HG03039 (cell line): ENCODE measurements at regions not wholly inside any gene's neighbourhood (a gene's known extent, or its start where the extent isn't known, plus 50 kb on each side); places are given as distances from the start of the nearest gene placed in this dataset.
A peak's percentile ranks its signal among the peaks of the same experiment; 100 is the strongest.

Source experiments
- ATAC-seq: cut with Tn5 transposase; IDR thresholded peaks from one replicate; pipeline ENCODE4 v1.9.1; 2021; ENCODE audit warnings: mild to moderate bottlenecking, moderate library complexity; ENCODE audit not compliant: unreplicated experiment

- ATAC-seq: no peak
Measured at GRCh38 chr15:35168464-35168863, 83.4 kb upstream of the NANOGP8 start.

- no peak for ATAC-seq
Measured at GRCh38 chr15:35167675-35168074, 82.6 kb upstream of the NANOGP8 start.

- no peak for ATAC-seq
Measured at GRCh38 chr15:35166730-35167359, 81.8 kb upstream of the NANOGP8 start.

- no peak for ATAC-seq
Measured at GRCh38 chr15:35161694-35162093, 76.6 kb upstream of the NANOGP8 start.

GRCh38 chr15:35159170-35159569, 74.1 kb upstream of the NANOGP8 start:
- ATAC-seq: no peak

GRCh38 chr15:35151782-35152181, 66.7 kb upstream of the NANOGP8 start:
- no peak for ATAC-seq

GRCh38 chr15:35151381-35151780, 66.3 kb upstream of the NANOGP8 start:
- no peak for ATAC-seq

GRCh38 chr15:35150361-35150760, 65.3 kb upstream of the NANOGP8 start:
- no peak for ATAC-seq

- ATAC-seq: no peak
Measured at GRCh38 chr15:35145336-35145735, 60.2 kb upstream of the NANOGP8 start.

- ATAC-seq: no peak
Measured at GRCh38 chr15:35142578-35142977, 57.5 kb upstream of the NANOGP8 start.

- no peak for ATAC-seq
Measured at GRCh38 chr15:35141743-35142471, 56.8 kb upstream of the NANOGP8 start.

- ATAC-seq: no peak
Measured at GRCh38 chr15:35139822-35140221, 54.7 kb upstream of the NANOGP8 start.

- no peak for ATAC-seq
Measured at GRCh38 chr15:35137190-35137574, 52.1 kb upstream of the NANOGP8 start.

GRCh38 chr15:35136321-35137189, 51.5 kb upstream of the NANOGP8 start:
- ATAC-seq: peak; percentile 97
